ENCODE measurements at regions not wholly inside any gene's neighbourhood (a gene's known extent, or its start where the extent isn't known, plus 50 kb on each side); places are given as distances from the start of the nearest gene placed in this dataset.
"Not testable (repeated sequence)": the region's sequence is repeated elsewhere in the genome, so short reads cannot be mapped to it uniquely, and the experiment has no call there.

DNA sequence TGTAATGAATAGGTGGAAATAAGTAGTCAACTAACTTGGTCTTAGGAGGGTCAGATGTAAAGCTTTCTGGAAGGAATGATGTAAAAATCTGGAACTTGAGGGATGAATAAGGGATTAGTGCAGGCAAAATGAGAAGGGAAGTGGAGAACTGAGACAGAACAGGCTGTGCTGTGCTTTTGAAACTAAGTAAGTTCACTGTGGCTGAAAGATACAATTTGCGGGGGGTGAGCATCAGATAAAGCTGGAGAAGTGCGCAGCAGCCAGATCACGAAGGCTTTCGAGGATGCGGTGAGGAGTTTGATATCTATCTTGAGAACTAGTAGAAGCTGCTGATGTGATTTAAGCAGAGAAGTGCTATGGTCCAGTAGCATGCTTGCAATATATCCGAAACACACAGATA is 247.8 kb downstream of the RNF144B start:
- Histone ChIP-seq H3K9me3 (ENCODE audit: severe bottlenecking) (no peaks in the 10 kb centered on the region), H3K27me3 (ENCODE audit: insufficient read depth, poor library complexity, severe bottlenecking) (peaks cover 3% of the 10 kb centered on the region), H3K4me1 (ENCODE audit: insufficient read depth, poor library complexity, severe bottlenecking) (no peaks in the 10 kb centered on the region), H3K36me3 (ENCODE audit: low read depth) (no peaks in the 10 kb centered on the region), H3K4me3 (ENCODE audit: severe bottlenecking) (no peak overlapping the region), H3K27ac (ENCODE audit: poor library complexity, severe bottlenecking) (no peak overlapping the region)
- TF ChIP-seq, protein P1, sequence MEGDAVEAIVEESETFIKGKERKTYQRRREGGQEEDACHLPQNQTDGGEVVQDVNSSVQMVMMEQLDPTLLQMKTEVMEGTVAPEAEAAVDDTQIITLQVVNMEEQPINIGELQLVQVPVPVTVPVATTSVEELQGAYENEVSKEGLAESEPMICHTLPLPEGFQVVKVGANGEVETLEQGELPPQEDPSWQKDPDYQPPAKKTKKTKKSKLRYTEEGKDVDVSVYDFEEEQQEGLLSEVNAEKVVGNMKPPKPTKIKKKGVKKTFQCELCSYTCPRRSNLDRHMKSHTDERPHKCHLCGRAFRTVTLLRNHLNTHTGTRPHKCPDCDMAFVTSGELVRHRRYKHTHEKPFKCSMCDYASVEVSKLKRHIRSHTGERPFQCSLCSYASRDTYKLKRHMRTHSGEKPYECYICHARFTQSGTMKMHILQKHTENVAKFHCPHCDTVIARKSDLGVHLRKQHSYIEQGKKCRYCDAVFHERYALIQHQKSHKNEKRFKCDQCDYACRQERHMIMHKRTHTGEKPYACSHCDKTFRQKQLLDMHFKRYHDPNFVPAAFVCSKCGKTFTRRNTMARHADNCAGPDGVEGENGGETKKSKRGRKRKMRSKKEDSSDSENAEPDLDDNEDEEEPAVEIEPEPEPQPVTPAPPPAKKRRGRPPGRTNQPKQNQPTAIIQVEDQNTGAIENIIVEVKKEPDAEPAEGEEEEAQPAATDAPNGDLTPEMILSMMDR (IDR thresholded peaks at IDR 0.05; ENCODE audit: poor library complexity, severe bottlenecking) = no peak
- no peak for DNase-seq (ENCODE audit: low spot score)
- no peak for ATAC-seq (ENCODE audit: low read depth)

DNA sequence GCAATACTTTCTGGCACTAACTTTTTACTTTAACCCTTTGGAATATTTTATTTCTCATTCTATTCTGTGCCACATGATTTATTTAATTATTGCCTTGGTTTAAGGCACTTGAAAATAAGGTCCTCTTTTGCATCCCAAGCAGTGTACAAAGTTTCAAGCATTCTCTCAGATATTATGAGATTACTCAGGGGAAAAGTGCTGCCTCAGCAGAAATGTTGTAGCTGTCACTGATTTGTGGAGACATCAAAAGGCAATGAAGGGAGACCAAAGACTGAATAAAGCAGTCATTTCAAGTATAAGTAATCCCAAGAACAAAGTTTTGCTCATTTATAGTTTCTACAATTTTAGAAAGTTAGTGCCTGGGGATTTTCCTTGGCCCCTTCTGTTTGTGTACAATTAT is 253.0 kb downstream of the RNF144B start:
- no peaks in the 10 kb centered on the region for H3K9me3 ChIP-seq (ENCODE audit: severe bottlenecking)
- TF ChIP-seq, protein P1 (IDR thresholded peaks at IDR 0.05; ENCODE audit: poor library complexity, severe bottlenecking) = no peak
- no peak overlapping the region for H3K4me3 ChIP-seq (ENCODE audit: severe bottlenecking)
- no peaks in the 10 kb centered on the region for H3K36me3 ChIP-seq (ENCODE audit: low read depth)
- no peaks in the 10 kb centered on the region for H3K4me1 ChIP-seq (ENCODE audit: insufficient read depth, poor library complexity, severe bottlenecking)
- peaks cover 3% of the 10 kb centered on the region for H3K27me3 ChIP-seq (ENCODE audit: insufficient read depth, poor library complexity, severe bottlenecking)
- no peak overlapping the region for H3K27ac ChIP-seq (ENCODE audit: poor library complexity, severe bottlenecking)
- ATAC-seq (ENCODE audit: low read depth) (no peak), DNase-seq (ENCODE audit: low spot score) (no peak)

DNA sequence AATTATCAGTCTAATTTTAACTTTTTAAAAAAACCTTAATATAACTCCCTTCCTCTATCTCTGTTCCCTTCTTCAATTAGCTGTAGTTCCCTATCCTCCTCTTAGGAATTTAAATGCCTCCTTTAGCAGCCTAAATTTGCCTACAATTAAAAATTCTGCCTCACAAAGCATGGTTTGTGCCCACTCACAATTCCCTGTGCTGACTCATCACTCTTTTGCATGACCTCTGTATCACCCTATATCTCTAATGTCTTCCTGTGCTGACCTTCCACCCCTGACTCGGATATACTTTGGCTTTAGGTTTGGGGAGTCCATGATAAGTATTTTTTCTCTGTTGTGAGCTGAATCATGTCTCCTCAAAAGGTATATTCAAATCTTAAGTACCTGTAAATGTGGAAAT is 253.6 kb downstream of the RNF144B start:
- ATAC-seq (ENCODE audit: low read depth) (no peak), DNase-seq (ENCODE audit: low spot score) (no peak)
- H3K4me3 ChIP-seq (ENCODE audit: severe bottlenecking) = no peak overlapping the region
- peaks cover 3% of the 10 kb centered on the region for H3K27me3 ChIP-seq (ENCODE audit: insufficient read depth, poor library complexity, severe bottlenecking)
- TF ChIP-seq, protein P1 (IDR thresholded peaks at IDR 0.05; ENCODE audit: poor library complexity, severe bottlenecking) = no peak
- H3K4me1 ChIP-seq (ENCODE audit: insufficient read depth, poor library complexity, severe bottlenecking) = no peaks in the 10 kb centered on the region
- H3K27ac ChIP-seq (ENCODE audit: poor library complexity, severe bottlenecking) = no peak overlapping the region
- H3K9me3 ChIP-seq (ENCODE audit: severe bottlenecking) = no peaks in the 10 kb centered on the region
- no peaks in the 10 kb centered on the region for H3K36me3 ChIP-seq (ENCODE audit: low read depth)

DNA sequence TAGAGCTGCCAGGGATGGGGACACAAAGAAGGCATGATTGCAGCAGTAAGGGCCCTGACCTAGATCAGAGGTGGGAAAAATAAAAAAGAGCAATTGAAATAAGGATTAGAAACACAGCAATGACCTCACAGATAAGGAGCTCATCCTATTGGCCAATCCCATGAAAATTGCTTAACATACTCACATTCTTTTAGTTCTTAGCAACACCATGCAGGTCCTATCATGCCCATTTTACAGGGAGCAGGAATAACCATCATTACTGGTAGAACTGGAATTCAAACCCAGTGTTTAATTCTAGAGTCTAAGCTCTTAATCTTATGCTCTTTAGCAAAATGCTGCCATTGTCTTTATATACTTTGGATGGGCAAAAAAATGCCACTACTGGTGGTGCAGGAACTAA is 267.7 kb downstream of the RNF144B start:
- no peak for ATAC-seq (ENCODE audit: low read depth)
- no peaks in the 10 kb centered on the region for H3K9me3 ChIP-seq (ENCODE audit: severe bottlenecking)
- TF ChIP-seq, protein P1 (IDR thresholded peaks at IDR 0.05; ENCODE audit: poor library complexity, severe bottlenecking) = no peak

DNA sequence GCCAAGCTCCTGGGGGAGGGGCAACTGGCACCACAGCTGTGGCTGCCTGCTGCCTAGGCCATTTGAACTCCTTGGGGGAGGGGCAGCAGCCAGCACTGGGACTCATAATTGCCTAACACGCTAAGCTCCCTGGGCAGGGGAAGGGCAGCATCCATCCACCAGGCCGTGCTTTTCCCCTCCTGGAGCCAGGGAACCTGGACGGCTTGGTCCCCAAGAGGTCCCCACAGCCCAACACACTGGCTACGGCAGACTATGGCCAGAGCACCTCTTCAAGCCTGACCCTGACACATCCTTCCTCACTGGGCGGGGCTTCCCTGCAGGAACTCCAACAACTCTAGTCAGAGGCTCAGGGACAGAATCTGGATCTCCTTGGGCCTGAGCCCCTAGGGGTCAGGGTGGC is 269.4 kb downstream of the RNF144B start:
- ATAC-seq (ENCODE audit: low read depth) (no peak), DNase-seq (ENCODE audit: low spot score) (no peak)
- TF ChIP-seq, protein P1 (IDR thresholded peaks at IDR 0.05; ENCODE audit: poor library complexity, severe bottlenecking) = no peak
- Histone ChIP-seq H3K4me3 (ENCODE audit: severe bottlenecking) (no peak overlapping the region), H3K4me1 (ENCODE audit: insufficient read depth, poor library complexity, severe bottlenecking) (no peaks in the 10 kb centered on the region), H3K9me3 (ENCODE audit: severe bottlenecking) (no peaks in the 10 kb centered on the region), H3K36me3 (ENCODE audit: low read depth) (no peaks in the 10 kb centered on the region), H3K27me3 (ENCODE audit: insufficient read depth, poor library complexity, severe bottlenecking) (no peaks in the 10 kb centered on the region), H3K27ac (ENCODE audit: poor library complexity, severe bottlenecking) (no peak overlapping the region)

More for the DNA sequence above, 267.7 kb downstream of the RNF144B start:
- H3K4me1 ChIP-seq (ENCODE audit: insufficient read depth, poor library complexity, severe bottlenecking) = no peaks in the 10 kb centered on the region
- no peaks in the 10 kb centered on the region for H3K36me3 ChIP-seq (ENCODE audit: low read depth)
- DNase-seq (ENCODE audit: low spot score) = no peak
- no peak overlapping the region for H3K4me3 ChIP-seq (ENCODE audit: severe bottlenecking)
- no peak overlapping the region for H3K27ac ChIP-seq (ENCODE audit: poor library complexity, severe bottlenecking)
- peaks cover 5% of the 10 kb centered on the region for H3K27me3 ChIP-seq (ENCODE audit: insufficient read depth, poor library complexity, severe bottlenecking)

DNA sequence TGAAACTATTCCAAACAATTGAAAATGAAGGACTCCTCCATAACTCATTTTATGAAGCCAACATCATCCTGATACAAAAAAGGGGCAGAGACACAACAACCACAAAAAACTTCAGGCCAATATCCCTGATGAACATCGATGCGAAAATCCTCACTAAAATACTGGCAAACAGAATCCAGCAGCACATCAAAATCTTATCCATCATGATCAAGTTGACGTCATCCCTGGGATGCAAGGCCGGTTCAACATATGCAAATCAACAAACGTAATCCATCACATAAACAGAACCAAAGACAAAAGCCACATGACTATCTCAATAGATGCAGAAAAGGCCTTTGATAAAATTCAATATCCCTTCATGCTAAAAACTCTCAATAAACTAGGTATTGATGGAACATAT is 272.8 kb downstream of the RNF144B start:
- not testable (repeated sequence) for H3K27ac ChIP-seq (ENCODE audit: poor library complexity, severe bottlenecking); H3K4me3 ChIP-seq (ENCODE audit: severe bottlenecking); ATAC-seq (ENCODE audit: low read depth); H3K4me1 ChIP-seq (ENCODE audit: insufficient read depth, poor library complexity, severe bottlenecking); H3K9me3 ChIP-seq (ENCODE audit: severe bottlenecking); H3K27me3 ChIP-seq (ENCODE audit: insufficient read depth, poor library complexity, severe bottlenecking); DNase-seq (ENCODE audit: low spot score); H3K36me3 ChIP-seq (ENCODE audit: low read depth)

All from RWPE2 (cell line).